ENCODE measurements at regions not wholly inside any gene's neighbourhood (a gene's known extent, or its start where the extent isn't known, plus 50 kb on each side); places are given as distances from the start of the nearest gene placed in this dataset.

DNA sequence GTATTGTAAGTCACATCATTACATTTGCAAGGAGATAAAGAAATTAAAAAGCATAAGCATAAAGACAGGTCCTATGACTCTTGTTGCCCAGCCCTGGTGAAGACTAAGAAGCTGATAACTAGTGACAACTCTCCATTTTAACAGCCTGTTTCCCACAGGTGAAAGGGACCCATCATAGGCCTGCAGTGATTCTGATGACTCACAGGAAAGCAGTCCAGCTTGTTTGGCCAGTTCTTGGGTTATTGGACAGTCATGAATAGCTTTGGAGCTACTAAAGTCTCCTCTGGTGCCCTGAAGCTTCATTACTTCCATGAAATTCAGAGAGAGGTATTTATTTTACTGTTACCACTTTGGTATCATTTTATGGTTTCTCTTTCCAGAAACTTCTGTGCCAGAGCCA, 55.5 kb upstream of the DYRK2 start:
- FAIRE-seq: no peak

DNA sequence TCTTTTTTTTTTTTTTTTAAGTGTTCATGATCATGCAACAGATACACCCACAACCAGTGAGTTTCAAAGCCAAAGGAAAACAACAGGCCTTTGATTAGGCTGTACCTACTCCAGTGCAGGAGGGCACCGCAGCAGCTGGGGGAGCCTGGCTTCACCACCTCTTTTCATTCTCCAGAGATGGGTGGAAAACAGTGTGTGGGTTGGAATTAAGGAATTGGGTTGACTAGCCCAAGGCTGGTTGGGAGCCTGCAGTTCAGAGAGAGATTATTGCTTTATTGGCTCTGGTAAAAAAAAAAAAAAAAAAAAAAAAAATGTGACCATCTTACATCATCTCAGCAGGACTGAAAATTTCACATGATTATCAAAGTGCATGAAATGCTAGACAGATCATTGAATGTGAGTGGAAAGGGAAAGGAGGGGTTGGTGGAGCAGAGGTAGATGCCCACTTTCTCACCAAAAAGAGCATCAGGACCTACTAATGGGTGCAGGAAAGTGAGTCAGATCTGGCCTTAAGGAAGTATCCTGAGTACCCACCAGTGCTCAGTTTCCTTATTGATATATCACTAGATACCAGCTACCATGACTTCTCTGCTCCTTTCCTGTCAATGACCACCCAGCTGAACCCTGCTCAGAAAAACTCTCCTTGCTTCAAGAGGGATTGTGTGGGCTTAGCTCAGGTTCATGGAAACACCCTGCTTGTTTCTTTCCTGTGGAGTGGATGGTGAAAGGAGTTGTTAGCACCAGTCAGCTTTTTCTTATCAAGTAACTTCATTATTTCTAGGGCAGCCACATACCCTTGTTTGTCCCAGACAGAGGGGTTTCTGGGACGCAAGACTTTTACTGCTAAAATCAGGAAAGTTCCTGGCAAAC, 54.8 kb upstream of the DYRK2 start:
- no peak for FAIRE-seq

GRCh38 chr12:67594888-67595287, 53.7 kb upstream of the DYRK2 start:
- no peak for FAIRE-seq

GRCh38 chr12:67595365-67595764, 53.2 kb upstream of the DYRK2 start:
- FAIRE-seq: no peak

- no peak for FAIRE-seq
Measured at GRCh38 chr12:67598598-67598997, 49.9 kb upstream of the DYRK2 start.

All from A204.1 (cell line).